ENCODE measurements at regions not wholly inside any gene's neighbourhood (a gene's known extent, or its start where the extent isn't known, plus 50 kb on each side); places are given as distances from the start of the nearest gene placed in this dataset.

DNA sequence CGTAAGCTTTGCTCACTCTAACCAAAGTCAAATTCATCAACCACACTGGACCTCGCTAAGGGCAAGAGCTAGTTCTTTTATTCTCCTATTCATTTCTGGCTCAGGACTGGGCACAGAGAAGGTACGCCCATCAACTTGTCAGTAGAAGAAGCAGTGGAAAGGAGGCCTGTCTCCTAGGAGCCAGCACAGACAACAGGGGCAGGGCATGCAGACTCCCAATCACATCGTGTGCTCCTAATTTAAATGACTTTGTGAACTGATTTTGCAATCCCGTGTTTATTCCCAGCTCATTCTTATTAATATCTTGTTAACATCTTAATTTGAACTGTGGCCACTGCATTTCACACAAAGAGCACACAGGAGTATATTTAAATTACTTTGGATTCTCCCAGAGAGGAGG lies 161.1 kb upstream of the BCL6 start:
- DNase-seq = no peak

DNA sequence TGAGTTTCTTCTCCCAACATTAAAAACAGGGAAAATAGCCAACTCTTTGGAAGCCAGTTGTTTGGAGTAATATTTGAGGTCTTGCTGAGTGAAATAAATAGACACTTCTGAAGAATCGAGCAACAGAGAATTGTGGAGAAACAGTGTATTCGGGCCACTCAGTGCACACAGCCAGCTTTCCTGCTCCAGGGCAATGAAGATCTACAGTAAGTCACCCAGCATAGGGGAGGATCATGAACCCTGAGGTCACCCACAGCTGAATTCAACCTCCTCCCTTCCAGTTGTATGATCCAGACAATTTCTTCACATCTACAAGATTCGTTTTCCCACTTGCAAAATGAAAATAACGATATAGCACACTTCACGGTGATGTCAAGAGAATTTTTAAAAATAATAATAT lies 161.7 kb upstream of the BCL6 start:
- DNase-seq = no peak

DNA sequence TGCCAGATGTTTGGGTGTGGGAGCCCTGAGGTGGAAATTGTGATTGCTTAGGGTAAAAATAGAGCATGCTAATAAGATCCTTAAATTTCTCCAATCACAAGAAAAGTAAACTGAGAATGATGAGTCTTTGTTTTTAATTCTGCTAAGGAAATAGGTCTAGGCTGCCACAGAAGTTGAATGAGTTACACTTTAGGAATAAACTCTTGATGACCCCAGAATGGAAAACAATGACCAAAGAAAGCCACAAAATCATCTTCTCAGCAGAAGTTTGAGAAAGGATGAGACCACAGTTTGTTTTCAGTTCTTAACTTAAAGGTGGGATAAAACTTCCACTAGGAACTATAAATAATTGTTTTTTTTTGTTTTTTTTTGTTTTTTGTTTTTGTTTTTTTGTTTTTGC lies 164.6 kb upstream of the BCL6 start:
- DNase-seq = no peak

DNA sequence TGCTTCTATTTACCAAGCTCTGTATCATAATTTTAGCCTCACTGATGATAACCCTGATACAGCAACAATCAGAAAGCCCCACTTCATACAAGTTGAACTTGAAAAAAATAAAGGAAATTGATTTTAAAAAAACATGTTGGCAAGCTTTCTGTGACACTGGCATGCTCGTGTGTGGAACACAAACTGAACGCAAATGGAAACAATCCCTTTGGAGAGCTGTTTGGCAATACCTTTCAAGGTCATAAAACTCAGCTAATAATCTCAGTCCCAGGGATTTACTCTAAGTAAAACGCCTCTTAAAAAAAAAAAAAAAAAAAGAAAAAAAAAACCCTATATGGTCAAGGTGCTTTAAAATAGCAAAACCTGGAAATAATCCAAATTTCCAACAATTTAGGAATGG lies 166.7 kb upstream of the BCL6 start:
- no peak for DNase-seq

GRCh38 chr3:187913617-187914033 lies 168.4 kb upstream of the BCL6 start:
- no peak for DNase-seq

GRCh38 chr3:187914231-187914630 lies 169.0 kb upstream of the BCL6 start:
- DNase-seq = no peak

- no peak for DNase-seq
Measured at GRCh38 chr3:187916072-187916471, 170.8 kb upstream of the BCL6 start.

GRCh38 chr3:187918081-187918644 lies 172.9 kb upstream of the BCL6 start:
- no peak for DNase-seq

DNA sequence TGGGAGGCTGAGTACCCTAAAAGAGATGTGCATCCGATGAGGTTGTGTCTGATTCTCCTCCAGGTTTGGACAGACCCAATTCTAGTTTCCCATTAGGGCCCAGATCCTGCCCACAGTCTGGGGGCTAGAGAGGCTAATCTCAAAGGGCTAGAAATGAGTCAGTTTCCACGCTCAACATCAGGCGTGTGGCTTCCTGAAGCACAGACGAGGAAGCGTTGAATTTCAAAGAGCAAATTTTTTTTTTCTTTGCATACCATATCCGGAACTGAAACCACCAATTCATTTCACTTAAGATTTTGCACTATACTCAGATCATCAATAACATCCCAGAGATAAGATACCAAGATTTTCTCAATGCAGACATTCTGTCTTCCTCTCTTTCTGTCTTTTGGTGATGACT lies 173.8 kb upstream of the BCL6 start:
- DNase-seq = peak; percentile 40

DNA sequence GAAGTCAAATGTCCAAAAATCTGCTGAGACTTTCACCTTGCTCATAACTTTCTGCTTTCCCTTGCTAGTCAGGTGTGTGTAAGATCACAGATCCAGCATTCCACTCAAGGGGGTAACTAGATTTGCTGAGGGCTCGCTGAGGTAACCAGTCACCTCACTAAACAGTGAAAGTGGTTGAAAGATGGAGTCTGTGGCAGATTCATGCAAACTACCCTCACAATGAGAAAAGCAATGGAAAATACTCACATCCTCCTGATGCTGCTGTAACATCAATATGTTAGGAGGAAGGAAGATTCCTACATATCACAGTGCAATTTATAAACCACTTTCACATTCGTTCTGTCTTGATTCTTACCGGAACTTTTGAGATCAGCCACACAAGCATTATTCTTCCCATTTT lies 174.3 kb upstream of the BCL6 start:
- peak; percentile 15 for DNase-seq

- no peak for DNase-seq
Measured at GRCh38 chr3:187920030-187920429, 174.8 kb upstream of the BCL6 start.

GRCh38 chr3:187920913-187921312 lies 175.6 kb upstream of the BCL6 start:
- no peak for DNase-seq

GRCh38 chr3:187921391-187922074 lies 176.3 kb upstream of the BCL6 start:
- no peak for DNase-seq

DNA sequence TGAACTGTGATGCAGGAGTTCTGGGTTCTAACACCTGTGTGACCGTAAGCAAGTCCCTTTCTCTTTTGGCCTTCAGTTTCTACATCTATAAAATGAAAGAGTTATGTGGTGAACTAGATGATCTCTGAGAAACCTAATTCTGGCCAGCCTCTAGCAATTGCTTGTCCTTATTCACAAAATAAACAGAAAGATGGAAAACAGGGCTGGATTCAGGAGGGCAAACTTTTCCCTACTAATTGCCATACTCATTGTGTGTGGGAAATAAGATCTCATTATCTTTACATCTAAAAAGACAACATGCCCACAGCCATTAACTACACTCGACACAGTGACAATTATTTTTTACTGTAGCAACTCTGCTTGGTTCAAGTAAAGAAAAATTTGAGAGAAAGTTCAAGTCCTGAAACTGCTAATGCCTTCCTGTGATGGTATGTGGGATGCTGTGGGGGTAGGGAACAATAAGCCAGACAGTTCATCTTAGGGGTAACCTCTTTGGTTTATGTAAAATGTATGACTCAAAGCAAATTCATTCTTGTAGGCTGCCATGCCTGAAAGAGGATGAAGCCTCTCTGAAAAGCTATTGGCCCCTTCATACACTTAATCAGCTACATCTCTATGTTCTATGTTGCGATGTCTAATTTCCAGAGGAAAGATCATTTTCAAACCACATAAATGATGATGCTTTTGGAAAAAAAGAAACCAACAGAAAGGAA lies 177.6 kb upstream of the BCL6 start:
- DNase-seq = peak; percentile 26

GRCh38 chr3:187924651-187925050 lies 179.4 kb upstream of the BCL6 start:
- no peak for DNase-seq

DNA sequence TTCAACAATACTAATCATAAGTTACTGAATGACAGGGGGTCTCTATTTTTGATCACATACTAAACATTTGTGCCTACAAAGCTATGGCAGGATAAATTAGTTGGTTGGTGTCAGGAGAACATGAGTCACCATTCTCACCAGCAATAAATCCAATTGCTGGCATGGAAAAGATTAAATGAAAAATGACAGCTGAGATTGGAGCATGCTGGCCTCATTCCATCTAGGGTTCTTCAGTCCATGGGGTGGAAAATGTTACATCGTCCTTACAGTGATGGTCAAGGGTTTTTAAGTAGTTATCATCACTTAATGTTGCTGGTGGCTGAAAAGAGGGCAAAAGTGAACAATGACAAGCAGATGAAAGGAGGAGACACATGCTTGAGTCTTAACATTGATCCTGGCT lies 180.1 kb upstream of the BCL6 start:
- no peak for DNase-seq

DNA sequence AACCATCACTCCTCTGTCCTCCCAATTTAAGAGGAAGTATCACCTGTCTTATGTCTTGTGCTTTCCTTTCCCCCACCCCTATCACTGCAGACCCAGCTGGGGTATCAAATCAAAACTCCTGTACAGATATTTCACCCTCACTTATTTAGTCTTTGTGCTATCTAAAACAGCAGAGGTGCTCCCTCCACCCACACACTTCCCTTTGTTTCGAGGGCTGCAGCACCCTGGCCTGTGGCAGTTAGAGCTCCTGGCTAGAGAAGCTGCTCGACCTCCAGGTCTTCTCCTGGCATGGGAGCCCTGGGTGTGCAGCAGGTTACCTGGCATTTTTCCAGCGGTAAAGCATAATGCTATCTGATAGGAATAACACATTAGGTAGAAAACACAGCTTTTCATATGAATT lies 181.4 kb upstream of the BCL6 start:
- DNase-seq = no peak

DNA sequence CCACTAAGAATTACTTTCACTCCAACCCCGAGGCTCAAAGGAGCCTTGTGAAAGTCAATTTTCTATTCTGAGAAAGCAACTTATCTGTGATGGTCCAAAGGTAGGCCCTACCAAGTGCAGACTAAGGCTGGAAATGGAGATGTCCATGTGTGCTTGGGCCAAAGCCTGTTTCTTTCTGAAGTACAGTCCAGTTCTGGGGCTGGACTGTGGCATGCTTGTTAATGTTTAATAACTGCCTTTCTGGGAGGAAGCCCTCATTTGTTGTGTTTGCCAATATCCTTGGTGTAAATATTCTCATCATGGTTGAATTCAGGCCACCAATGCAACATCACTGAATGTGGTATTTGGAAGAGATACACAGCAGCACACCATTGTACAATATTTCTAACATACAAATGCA lies 182.3 kb upstream of the BCL6 start:
- DNase-seq = no peak

DNA sequence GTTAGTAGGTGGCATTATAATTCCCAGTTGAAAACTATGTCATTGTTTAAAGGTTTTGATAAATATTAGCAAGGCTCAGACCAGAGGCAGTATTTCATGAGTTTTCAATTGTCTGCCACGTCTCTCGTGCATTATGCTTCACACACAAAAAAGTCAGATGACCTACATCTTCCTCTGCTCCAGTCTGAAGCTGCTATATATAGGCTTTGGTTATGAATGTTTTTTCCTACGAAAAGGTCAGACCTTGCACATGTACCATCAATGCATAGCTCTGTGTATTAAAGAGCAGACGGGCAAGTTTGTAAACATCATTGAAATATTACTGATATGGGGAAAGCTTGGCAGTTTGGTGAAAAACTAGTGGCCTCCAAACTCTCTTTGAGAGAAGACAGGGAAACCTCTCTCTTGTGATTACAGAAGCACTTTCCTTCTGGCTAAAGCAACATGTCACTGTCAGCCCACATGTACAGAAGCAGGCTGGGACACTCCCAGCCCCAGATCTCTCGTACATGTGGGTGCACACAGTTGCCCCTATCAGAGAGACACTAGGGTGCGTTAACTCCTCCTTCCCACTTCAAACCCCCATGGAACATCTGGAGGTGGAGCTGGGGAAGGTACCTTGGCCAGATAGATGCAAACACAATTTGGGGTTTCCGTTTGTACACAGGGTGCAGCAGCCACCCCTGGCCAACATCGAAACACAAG lies 184.0 kb upstream of the BCL6 start:
- no peak for DNase-seq

- no peak for DNase-seq
Measured at GRCh38 chr3:187930021-187930420, 184.8 kb upstream of the BCL6 start.

DNA sequence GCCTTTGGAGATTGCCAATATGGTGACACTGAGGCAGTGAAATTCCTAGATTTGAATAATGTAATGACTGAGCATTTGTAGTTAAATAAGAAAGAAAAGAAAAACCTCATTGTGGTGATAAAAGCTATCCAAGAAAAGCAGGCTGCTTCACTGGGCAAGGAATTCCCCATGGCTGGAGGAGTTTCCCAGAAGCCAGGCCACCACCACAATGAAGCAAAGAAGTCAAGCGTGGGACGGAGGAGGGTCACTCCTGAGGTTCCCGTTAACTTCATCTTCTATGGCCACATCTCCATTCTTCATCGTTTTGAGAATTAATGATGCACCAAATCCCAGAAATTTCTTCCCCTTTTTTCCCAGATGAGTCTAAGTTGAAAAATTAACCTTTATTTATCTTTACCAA lies 185.8 kb upstream of the BCL6 start:
- no peak for DNase-seq

- no peak for DNase-seq
Measured at GRCh38 chr3:187931770-187932278, 186.6 kb upstream of the BCL6 start.

- DNase-seq = no peak
Measured at GRCh38 chr3:187932530-187932929, 187.3 kb upstream of the BCL6 start.

Measured in activated naive CD4-positive, alpha-beta T cell treated with anti-CD3 and anti-CD28 coated beads, Interleukin-2, amount 50 U/mL, for 16 hours (primary cell).